Keratinocyte (primary cell): ENCODE measurements at regions not wholly inside any gene's neighbourhood (a gene's known extent, or its start where the extent isn't known, plus 50 kb on each side); places are given as distances from the start of the nearest gene placed in this dataset.

ENCODE experiments used
- DNase-seq: peaks from one replicate; pipeline ENCODE4 v3.0.0-alpha.2; 2011; ENCODE audit warnings: low read depth, missing footprints, low spot score
- FAIRE-seq: peaks from 2 replicates; lab custom pipeline; 2011; peaks lifted over from hg19 to GRCh38; lab: Jason Lieb, UNC
- H2AFZ ChIP-seq: 2 replicates; pipeline ENCODE4 v1.6.0; 2012; ENCODE audit warnings: low read length, control low read depth, inconsistent platforms; ENCODE audit not compliant: control insufficient read depth
- H3K27ac ChIP-seq: 2 replicates; pipeline ENCODE4 v1.5.1; 2011; ENCODE audit warnings: low read length; ENCODE audit not compliant: control insufficient read depth, insufficient read depth
- H3K27me3 ChIP-seq: 3 replicates; pipeline ENCODE4 v1.6.0; 2011; ENCODE audit warnings: low read length; ENCODE audit not compliant: control insufficient read depth, insufficient read depth; ENCODE audit errors: extremely low read depth
- H3K36me3 ChIP-seq, 2 experiments: 2 replicates in 1 of 2; 3 replicates in 1 of 2; pipeline ENCODE4 v1.5.1; 2011; ENCODE audit warnings: low read length in 2 of 2, mild to moderate bottlenecking in 1 of 2; ENCODE audit not compliant: control insufficient read depth in 2 of 2, insufficient read depth in 2 of 2; ENCODE audit errors: extremely low read depth in 1 of 2
- H3K4me1 ChIP-seq: 3 replicates; pipeline ENCODE4 v1.5.1; 2011; ENCODE audit warnings: low read length; ENCODE audit not compliant: control insufficient read depth, insufficient read depth; ENCODE audit errors: extremely low read depth
- H3K4me2 ChIP-seq: 3 replicates; pipeline ENCODE4 v1.6.0; 2011; ENCODE audit warnings: low read depth, low read length; ENCODE audit not compliant: control insufficient read depth, insufficient read depth; ENCODE audit errors: extremely low read depth
- H3K4me3 ChIP-seq, 3 experiments: fragments of 200-600 bp in 1 of 3; sonication (generic) in 1 of 3; 2 replicates in 2 of 3; 3 replicates in 1 of 3; pipeline ENCODE4 v1.5.1; 2011 to 2016; ENCODE audit warnings: low read length in 3 of 3, mild to moderate bottlenecking in 3 of 3, control low read depth in 2 of 3, inconsistent platforms in 1 of 3, low read depth in 1 of 3, mixed read lengths in 1 of 3, mixed run types in 1 of 3, moderate library complexity in 1 of 3; ENCODE audit not compliant: control insufficient read depth in 2 of 3, insufficient read depth in 2 of 3; ENCODE audit errors: extremely low read depth in 1 of 3
- H3K79me2 ChIP-seq: 2 replicates; pipeline ENCODE4 v1.6.0; 2012; ENCODE audit warnings: low read length; ENCODE audit not compliant: control insufficient read depth, insufficient read depth
- H3K9ac ChIP-seq: 3 replicates; pipeline ENCODE4 v1.6.0; 2011; ENCODE audit warnings: low read length; ENCODE audit not compliant: control insufficient read depth, insufficient read depth; ENCODE audit errors: extremely low read depth
- H3K9me1 ChIP-seq: 3 replicates; pipeline ENCODE4 v1.6.0; 2011; ENCODE audit warnings: low read length; ENCODE audit not compliant: control insufficient read depth, insufficient read depth; ENCODE audit errors: extremely low read depth
- H3K9me3 ChIP-seq: 2 replicates; pipeline ENCODE4 v1.5.1; 2012; ENCODE audit warnings: low read depth, low read length; ENCODE audit not compliant: control insufficient read depth
- H4K20me1 ChIP-seq: 3 replicates; pipeline ENCODE4 v1.6.0; 2011; ENCODE audit warnings: low read length; ENCODE audit not compliant: control insufficient read depth, insufficient read depth; ENCODE audit errors: extremely low read depth
- EZH2 ChIP-seq: IDR thresholded peaks from one replicate; pipeline ENCODE4 v1.6.1; 2012; ENCODE audit warnings: inconsistent platforms, mild to moderate bottlenecking, low read length, moderate library complexity
- dilution Hi-C: fragments of 300-500 bp; cut with MboI; formaldehyde crosslinking; loops from one replicate; pipeline ENCODE4 v1.7.0; 2020; ENCODE audit warnings: low sequenced_read_pairs; ENCODE audit not compliant: extremely low pct_ligation_motif_present
- TF ChIP-seq, protein P1 (sequence below), 3 experiments: IDR thresholded peaks in 1 of 3; conservative IDR thresholded peaks in 1 of 3; optimal IDR thresholded peaks in 1 of 3; 2 replicates in 2 of 3; 3 replicates in 1 of 3; pipeline versions ENCODE3 to v1.5.1; 2011; ENCODE audit warnings: low read length in 3 of 3, mild to moderate bottlenecking in 3 of 3, moderate library complexity in 2 of 3, control low read depth in 1 of 3, inconsistent platforms in 1 of 3; ENCODE audit not compliant: insufficient read depth in 2 of 3; ENCODE audit errors: extremely low read depth in 1 of 3

DNA sequence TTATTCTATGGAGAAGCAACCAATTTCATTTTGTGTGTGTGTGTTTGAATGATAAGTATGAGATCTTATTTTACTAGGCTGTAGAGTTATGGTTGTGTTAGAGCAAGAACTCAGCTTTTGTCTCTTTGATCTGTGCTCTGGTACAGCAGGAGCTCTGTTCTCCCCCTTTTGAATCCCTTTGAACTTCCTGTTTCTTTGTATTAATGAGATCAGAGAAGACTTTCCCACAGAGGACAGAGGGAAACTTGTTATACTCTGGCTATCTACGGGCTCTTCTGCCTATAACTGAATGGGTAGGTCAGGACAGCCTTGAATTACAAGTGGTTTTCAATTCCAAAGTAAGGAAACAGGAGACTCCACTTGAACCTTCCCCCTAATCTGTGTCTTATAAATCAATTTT, 1015.0 kb upstream of the RAG2 start:
- FAIRE-seq = no peak
- Histone ChIP-seq H3K4me2 (no peak overlapping the region), H3K4me3 (no peak overlapping the region), H3K4me1 (no peaks in the 10 kb centered on the region), H3K27me3 (no peaks in the 10 kb centered on the region), H4K20me1 (no peaks in the 10 kb centered on the region), H2AFZ (no peak overlapping the region), H3K9ac (no peak overlapping the region), H3K9me1 (no peaks in the 10 kb centered on the region), H3K36me3 (no peaks in the 10 kb centered on the region), H3K79me2 (no peaks in the 10 kb centered on the region), H3K9me3 (no peaks in the 10 kb centered on the region), H3K27ac (no peak overlapping the region)
- no peak for TF ChIP-seq EZH2
- TF ChIP-seq, protein P1, sequence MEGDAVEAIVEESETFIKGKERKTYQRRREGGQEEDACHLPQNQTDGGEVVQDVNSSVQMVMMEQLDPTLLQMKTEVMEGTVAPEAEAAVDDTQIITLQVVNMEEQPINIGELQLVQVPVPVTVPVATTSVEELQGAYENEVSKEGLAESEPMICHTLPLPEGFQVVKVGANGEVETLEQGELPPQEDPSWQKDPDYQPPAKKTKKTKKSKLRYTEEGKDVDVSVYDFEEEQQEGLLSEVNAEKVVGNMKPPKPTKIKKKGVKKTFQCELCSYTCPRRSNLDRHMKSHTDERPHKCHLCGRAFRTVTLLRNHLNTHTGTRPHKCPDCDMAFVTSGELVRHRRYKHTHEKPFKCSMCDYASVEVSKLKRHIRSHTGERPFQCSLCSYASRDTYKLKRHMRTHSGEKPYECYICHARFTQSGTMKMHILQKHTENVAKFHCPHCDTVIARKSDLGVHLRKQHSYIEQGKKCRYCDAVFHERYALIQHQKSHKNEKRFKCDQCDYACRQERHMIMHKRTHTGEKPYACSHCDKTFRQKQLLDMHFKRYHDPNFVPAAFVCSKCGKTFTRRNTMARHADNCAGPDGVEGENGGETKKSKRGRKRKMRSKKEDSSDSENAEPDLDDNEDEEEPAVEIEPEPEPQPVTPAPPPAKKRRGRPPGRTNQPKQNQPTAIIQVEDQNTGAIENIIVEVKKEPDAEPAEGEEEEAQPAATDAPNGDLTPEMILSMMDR (optimal IDR thresholded peaks at IDR 0.05 in 1 of 3, IDR thresholded peaks at IDR 0.05 in 1 of 3, conservative IDR thresholded peaks at IDR 0.05 in 1 of 3; ENCODE audit: extremely low read depth in 1 of 3, insufficient read depth in 2 of 3, low read length in 3 of 3) = no peak
- DNase-seq = no peak
- dilution Hi-C loops = no loop called here

DNA sequence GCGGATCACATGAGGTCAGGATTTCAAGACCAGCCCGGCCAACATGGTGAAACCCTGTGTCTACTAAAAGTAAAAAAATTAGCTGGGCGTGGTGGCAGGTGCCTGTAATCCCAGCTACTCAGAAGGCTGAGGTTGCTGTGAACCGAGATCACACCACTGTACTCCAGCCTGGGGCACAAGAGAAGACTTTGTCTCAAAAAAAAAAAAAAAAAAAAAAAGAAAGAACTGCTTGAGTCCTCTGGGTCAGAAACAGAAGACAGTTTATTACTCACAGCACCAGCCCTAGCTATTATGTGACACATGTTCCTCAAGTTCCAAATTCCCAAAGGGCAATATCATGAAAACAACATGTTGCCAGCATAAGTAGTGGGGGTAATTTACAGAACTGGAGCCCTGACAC, 1014.1 kb upstream of the RAG2 start:
- Histone ChIP-seq H3K36me3 (no peaks in the 10 kb centered on the region), H3K9ac (no peak overlapping the region), H3K9me3 (no peaks in the 10 kb centered on the region), H3K27ac (no peak overlapping the region), H3K9me1 (no peaks in the 10 kb centered on the region), H3K4me3 (no peak overlapping the region), H2AFZ (no peak overlapping the region), H3K4me2 (no peak overlapping the region), H3K79me2 (no peaks in the 10 kb centered on the region), H4K20me1 (no peaks in the 10 kb centered on the region), H3K27me3 (no peaks in the 10 kb centered on the region), H3K4me1 (no peaks in the 10 kb centered on the region)
- dilution Hi-C loops = no loop called here
- DNase-seq (no peak), FAIRE-seq (no peak)
- TF ChIP-seq EZH2 = no peak
- TF ChIP-seq, protein P1 (optimal IDR thresholded peaks at IDR 0.05 in 1 of 3, IDR thresholded peaks at IDR 0.05 in 1 of 3, conservative IDR thresholded peaks at IDR 0.05 in 1 of 3; ENCODE audit: extremely low read depth in 1 of 3, insufficient read depth in 2 of 3, low read length in 3 of 3) = no peak
